ENCODE measurements at regions not wholly inside any gene's neighbourhood (a gene's known extent, or its start where the extent isn't known, plus 50 kb on each side); places are given as distances from the start of the nearest gene placed in this dataset.

DNA sequence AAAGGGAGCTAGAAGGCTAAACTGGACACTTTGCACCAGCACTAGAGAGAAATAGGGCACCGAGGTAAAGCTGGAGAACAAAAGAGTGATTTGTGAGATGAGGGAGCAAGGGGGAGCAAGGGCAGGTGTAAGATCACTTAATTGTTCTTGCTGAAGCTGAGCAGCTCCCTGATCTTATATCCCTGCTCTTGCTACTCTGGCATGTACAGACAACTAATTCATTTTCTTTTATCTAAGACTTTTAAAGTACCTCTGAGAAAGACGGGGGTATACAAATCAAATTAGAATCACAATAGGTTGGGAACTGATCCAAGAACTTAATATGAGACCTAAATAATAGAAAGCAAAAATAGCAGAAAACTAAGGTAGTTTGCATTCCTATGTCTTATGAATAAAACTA is 381.7 kb upstream of the POU3F2 start:
- RAD21 ChIA-PET (ENCODE audit: unreplicated experiment), result no interaction called here
- WGBS (ENCODE audit: insufficient coverage, insufficient replicate concordance, low lambda C conversion rate, missing lambda C conversion rate), result 0% methylated on average over 2 of the region's 2 CpGs
- ATAC-seq (no peak), DNase-seq (ENCODE audit: low read depth, low spot score) (no peak), FAIRE-seq (no peak)
- SMC1A ChIA-PET (ENCODE audit: uncharacterized antibody, unreplicated experiment), result no interaction called here
- no peaks in the 10 kb centered on the region for H3K9me3 ChIP-seq (replicated peaks; ENCODE audit: control insufficient read depth, insufficient read depth, low read length)
- H2AFZ ChIP-seq (ENCODE audit: control insufficient read depth, low read depth, low read length), result no peak overlapping the region
- intact Hi-C loops (cut with micrococcal nuclease; ENCODE audit: unreplicated experiment), result loop anchor here (10.0 kb wide), 1 partner anchor 392 kb away; no protein-coding TSS in a partner anchor
- POLR2A ChIA-PET, result no interaction called here
- no peak overlapping the region for H3K9ac ChIP-seq (ENCODE audit: control insufficient read depth, insufficient read depth, low read length)
- H3K4me3 ChIP-seq, result no peak overlapping the region
- TF ChIP-seq CBFB (IDR thresholded peaks at IDR 0.05; ENCODE audit: low read depth) (no peak), SP1 (IDR thresholded peaks at IDR 0.05; ENCODE audit: low read depth, low read length) (no peak), RBBP5 (conservative IDR thresholded peaks at IDR 0.05) (no peak)
- no peaks in the 10 kb centered on the region for H3K79me2 ChIP-seq (ENCODE audit: control insufficient read depth, insufficient read depth, low read length)
- in situ Hi-C loops (cut with MboI), result no loop called here
- no peak overlapping the region for H3K27ac ChIP-seq (ENCODE audit: control insufficient read depth, insufficient read depth)
- H4K20me1 ChIP-seq (ENCODE audit: control insufficient read depth, insufficient read depth), result no peaks in the 10 kb centered on the region
- H3K4me2 ChIP-seq (ENCODE audit: control insufficient read depth, insufficient read depth), result no peak overlapping the region
- no peaks in the 10 kb centered on the region for H3K4me1 ChIP-seq (ENCODE audit: control insufficient read depth, insufficient read depth, low read length)
- no TSS peak for BruUV-seq (replicated peaks)
- CTCF ChIA-PET, result no interaction called here
- H3K36me3 ChIP-seq (ENCODE audit: control insufficient read depth in 2 of 2, insufficient read depth in 2 of 2, low read length in 1 of 2), result no peaks in the 10 kb centered on the region
- no peaks in the 10 kb centered on the region for H3K27me3 ChIP-seq (replicated peaks in 1 of 2; ENCODE audit: control insufficient read depth in 2 of 2, insufficient read depth in 2 of 2, low read length in 1 of 2)

DNA sequence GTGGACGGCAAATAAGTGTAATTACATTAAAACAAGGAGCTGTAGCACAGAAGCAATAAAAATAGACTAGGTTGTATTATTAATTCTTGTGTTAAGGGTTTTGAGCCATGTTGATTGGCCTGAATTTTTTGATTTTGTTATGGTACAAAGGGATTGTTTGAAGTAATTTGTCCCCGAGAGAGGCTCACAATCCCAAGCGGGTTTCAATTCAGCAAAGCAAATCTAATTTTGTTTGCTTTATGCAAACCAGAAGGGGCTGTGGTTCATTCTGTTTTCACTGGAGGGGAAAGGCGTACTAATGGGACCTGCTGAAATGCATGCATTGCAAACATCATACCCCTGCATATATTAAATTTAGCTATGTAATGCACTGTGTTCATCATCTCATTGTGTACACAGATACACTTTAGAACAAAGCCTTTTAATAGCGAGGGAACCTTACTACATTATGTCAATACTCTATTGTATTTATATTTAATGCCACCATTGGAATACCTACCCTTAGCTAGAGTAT is 379.5 kb upstream of the POU3F2 start:
- H2AFZ ChIP-seq (ENCODE audit: control insufficient read depth, low read depth, low read length), result no peak overlapping the region
- no peaks in the 10 kb centered on the region for H4K20me1 ChIP-seq (ENCODE audit: control insufficient read depth, insufficient read depth)
- no peak overlapping the region for H3K4me2 ChIP-seq (ENCODE audit: control insufficient read depth, insufficient read depth)
- RAD21 ChIA-PET (ENCODE audit: unreplicated experiment), result no interaction called here
- no peaks in the 10 kb centered on the region for H3K4me1 ChIP-seq (ENCODE audit: control insufficient read depth, insufficient read depth, low read length)
- no peaks in the 10 kb centered on the region for H3K27me3 ChIP-seq (replicated peaks in 1 of 2; ENCODE audit: control insufficient read depth in 2 of 2, insufficient read depth in 2 of 2, low read length in 1 of 2)
- no peak overlapping the region for H3K9ac ChIP-seq (ENCODE audit: control insufficient read depth, insufficient read depth, low read length)
- no TSS peak for BruUV-seq (replicated peaks)
- SMC1A ChIA-PET (ENCODE audit: uncharacterized antibody, unreplicated experiment), result no interaction called here
- no peak overlapping the region for H3K4me3 ChIP-seq
- no peaks in the 10 kb centered on the region for H3K36me3 ChIP-seq (ENCODE audit: control insufficient read depth in 2 of 2, insufficient read depth in 2 of 2, low read length in 1 of 2)
- POLR2A ChIA-PET, result no interaction called here
- H3K79me2 ChIP-seq (ENCODE audit: control insufficient read depth, insufficient read depth, low read length), result no peaks in the 10 kb centered on the region
- ATAC-seq (no peak), FAIRE-seq (no peak), DNase-seq (ENCODE audit: low read depth, low spot score) (no peak)
- in situ Hi-C loops (cut with MboI) (no loop called here), intact Hi-C loops (cut with micrococcal nuclease; ENCODE audit: unreplicated experiment) (loop anchor here (10.0 kb wide), 1 partner anchor 390 kb away; no protein-coding TSS in a partner anchor)
- no peak overlapping the region for H3K27ac ChIP-seq (ENCODE audit: control insufficient read depth, insufficient read depth)
- CTCF ChIA-PET, result no interaction called here
- H3K9me3 ChIP-seq (replicated peaks; ENCODE audit: control insufficient read depth, insufficient read depth, low read length), result no peaks in the 10 kb centered on the region
- WGBS (ENCODE audit: insufficient coverage, insufficient replicate concordance, low lambda C conversion rate, missing lambda C conversion rate), result 30% methylated on average over 5 of the region's 5 CpGs
- TF ChIP-seq ZBED1 (IDR thresholded peaks at IDR 0.05; ENCODE audit: borderline replicate concordance) (no peak), CHD1 (IDR thresholded peaks at IDR 0.05; ENCODE audit: low read depth, low read length) (no peak), NFXL1 (IDR thresholded peaks at IDR 0.05; ENCODE audit: borderline replicate concordance) (no peak), RAD51 (IDR thresholded peaks at IDR 0.05) (no peak), RUNX3 (IDR thresholded peaks at IDR 0.05; ENCODE audit: low read length) (no peak), PAX8 (IDR thresholded peaks at IDR 0.05) (no peak), CREB1 (IDR thresholded peaks at IDR 0.05; ENCODE audit: low read depth) (no peak), STAT3 (IDR thresholded peaks at IDR 0.05; ENCODE audit: low read depth, low read length) (no peak), KLF5 (IDR thresholded peaks at IDR 0.05; ENCODE audit: partially characterized antibody) (no peak), KDM1A (IDR thresholded peaks at IDR 0.05; ENCODE audit: borderline replicate concordance) (no peak), NFYB (IDR thresholded peaks at IDR 0.05; ENCODE audit: insufficient read depth, low read depth, low read length) (no peak), EED (IDR thresholded peaks at IDR 0.05; ENCODE audit: low read depth) (no peak), ETV6 (conservative IDR thresholded peaks at IDR 0.05 in 1 of 2, IDR thresholded peaks at IDR 0.05 in 1 of 2; ENCODE audit: borderline replicate concordance in 1 of 2, low read depth in 1 of 2) (no peak), ESRRA (IDR thresholded peaks at IDR 0.05; ENCODE audit: low read length) (no peak)
- TF ChIP-seq, protein P1, sequence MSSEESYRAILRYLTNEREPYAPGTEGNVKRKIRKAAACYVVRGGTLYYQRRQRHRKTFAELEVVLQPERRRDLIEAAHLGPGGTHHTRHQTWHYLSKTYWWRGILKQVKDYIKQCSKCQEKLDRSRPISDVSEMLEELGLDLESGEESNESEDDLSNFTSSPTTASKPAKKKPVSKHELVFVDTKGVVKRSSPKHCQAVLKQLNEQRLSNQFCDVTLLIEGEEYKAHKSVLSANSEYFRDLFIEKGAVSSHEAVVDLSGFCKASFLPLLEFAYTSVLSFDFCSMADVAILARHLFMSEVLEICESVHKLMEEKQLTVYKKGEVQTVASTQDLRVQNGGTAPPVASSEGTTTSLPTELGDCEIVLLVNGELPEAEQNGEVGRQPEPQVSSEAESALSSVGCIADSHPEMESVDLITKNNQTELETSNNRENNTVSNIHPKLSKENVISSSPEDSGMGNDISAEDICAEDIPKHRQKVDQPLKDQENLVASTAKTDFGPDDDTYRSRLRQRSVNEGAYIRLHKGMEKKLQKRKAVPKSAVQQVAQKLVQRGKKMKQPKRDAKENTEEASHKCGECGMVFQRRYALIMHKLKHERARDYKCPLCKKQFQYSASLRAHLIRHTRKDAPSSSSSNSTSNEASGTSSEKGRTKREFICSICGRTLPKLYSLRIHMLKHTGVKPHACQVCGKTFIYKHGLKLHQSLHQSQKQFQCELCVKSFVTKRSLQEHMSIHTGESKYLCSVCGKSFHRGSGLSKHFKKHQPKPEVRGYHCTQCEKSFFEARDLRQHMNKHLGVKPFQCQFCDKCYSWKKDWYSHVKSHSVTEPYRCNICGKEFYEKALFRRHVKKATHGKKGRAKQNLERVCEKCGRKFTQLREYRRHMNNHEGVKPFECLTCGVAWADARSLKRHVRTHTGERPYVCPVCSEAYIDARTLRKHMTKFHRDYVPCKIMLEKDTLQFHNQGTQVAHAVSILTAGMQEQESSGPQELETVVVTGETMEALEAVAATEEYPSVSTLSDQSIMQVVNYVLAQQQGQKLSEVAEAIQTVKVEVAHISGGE (CRISPR knock-in tag; IDR thresholded peaks at IDR 0.05), result no peak

Data from GM12878 (cell line).